ENCODE measurements at regions not wholly inside any gene's neighbourhood (a gene's known extent, or its start where the extent isn't known, plus 50 kb on each side); places are given as distances from the start of the nearest gene placed in this dataset.

DNA sequence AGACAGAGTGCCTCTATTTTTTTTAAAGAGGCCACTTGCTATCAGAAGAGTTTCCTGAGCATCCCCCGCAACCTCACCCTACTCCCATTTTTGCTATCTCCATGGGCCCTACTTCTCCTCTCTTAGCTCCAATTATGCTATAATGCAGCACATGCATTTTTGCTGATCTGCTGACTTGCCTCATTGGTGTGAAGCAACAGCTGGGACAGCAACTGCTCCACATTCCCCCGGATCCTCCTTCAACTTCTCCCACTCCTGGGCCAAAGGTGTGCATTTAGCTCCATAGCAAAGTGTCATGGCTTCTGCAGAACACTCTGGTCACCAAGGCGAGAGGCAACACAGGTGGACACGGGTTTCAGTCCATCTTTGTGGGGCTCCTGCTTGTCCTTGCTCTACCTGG lies 56.7 kb upstream of the USP29 start (continued):
- TF ChIP-seq, protein P1, sequence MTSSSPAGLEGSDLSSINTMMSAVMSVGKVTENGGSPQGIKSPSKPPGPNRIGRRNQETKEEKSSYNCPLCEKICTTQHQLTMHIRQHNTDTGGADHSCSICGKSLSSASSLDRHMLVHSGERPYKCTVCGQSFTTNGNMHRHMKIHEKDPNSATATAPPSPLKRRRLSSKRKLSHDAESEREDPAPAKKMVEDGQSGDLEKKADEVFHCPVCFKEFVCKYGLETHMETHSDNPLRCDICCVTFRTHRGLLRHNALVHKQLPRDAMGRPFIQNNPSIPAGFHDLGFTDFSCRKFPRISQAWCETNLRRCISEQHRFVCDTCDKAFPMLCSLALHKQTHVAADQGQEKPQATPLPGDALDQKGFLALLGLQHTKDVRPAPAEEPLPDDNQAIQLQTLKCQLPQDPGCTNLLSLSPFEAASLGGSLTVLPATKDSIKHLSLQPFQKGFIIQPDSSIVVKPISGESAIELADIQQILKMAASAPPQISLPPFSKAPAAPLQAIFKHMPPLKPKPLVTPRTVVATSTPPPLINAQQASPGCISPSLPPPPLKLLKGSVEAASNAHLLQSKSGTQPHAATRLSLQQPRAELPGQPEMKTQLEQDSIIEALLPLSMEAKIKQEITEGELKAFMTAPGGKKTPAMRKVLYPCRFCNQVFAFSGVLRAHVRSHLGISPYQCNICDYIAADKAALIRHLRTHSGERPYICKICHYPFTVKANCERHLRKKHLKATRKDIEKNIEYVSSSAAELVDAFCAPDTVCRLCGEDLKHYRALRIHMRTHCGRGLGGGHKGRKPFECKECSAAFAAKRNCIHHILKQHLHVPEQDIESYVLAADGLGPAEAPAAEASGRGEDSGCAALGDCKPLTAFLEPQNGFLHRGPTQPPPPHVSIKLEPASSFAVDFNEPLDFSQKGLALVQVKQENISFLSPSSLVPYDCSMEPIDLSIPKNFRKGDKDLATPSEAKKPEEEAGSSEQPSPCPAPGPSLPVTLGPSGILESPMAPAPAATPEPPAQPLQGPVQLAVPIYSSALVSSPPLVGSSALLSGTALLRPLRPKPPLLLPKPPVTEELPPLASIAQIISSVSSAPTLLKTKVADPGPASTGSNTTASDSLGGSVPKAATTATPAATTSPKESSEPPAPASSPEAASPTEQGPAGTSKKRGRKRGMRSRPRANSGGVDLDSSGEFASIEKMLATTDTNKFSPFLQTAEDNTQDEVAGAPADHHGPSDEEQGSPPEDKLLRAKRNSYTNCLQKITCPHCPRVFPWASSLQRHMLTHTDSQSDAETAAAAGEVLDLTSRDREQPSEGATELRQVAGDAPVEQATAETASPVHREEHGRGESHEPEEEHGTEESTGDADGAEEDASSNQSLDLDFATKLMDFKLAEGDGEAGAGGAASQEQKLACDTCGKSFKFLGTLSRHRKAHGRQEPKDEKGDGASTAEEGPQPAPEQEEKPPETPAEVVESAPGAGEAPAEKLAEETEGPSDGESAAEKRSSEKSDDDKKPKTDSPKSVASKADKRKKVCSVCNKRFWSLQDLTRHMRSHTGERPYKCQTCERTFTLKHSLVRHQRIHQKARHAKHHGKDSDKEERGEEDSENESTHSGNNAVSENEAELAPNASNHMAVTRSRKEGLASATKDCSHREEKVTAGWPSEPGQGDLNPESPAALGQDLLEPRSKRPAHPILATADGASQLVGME (CRISPR knock-in tag; IDR thresholded peaks at IDR 0.05) = no peak
- TF ChIP-seq RBM22 (IDR thresholded peaks at IDR 0.05; ENCODE audit: low read depth, low read length, poor library complexity, severe bottlenecking) (no peak), KAT7 (CRISPR knock-in tag; IDR thresholded peaks at IDR 0.05; ENCODE audit: borderline replicate concordance) (no peak), TAF7 (tag; IDR thresholded peaks at IDR 0.05) (no peak), CEBPG (CRISPR knock-in tag; IDR thresholded peaks at IDR 0.05) (no peak), CEBPG (tag; conservative IDR thresholded peaks at IDR 0.05 in 1 of 2, IDR thresholded peaks at IDR 0.05 in 1 of 2) (no peak), ASH1L (IDR thresholded peaks at IDR 0.05; ENCODE audit: borderline replicate concordance, low read depth, partially characterized antibody) (no peak)
- TF ChIP-seq, protein P2, sequence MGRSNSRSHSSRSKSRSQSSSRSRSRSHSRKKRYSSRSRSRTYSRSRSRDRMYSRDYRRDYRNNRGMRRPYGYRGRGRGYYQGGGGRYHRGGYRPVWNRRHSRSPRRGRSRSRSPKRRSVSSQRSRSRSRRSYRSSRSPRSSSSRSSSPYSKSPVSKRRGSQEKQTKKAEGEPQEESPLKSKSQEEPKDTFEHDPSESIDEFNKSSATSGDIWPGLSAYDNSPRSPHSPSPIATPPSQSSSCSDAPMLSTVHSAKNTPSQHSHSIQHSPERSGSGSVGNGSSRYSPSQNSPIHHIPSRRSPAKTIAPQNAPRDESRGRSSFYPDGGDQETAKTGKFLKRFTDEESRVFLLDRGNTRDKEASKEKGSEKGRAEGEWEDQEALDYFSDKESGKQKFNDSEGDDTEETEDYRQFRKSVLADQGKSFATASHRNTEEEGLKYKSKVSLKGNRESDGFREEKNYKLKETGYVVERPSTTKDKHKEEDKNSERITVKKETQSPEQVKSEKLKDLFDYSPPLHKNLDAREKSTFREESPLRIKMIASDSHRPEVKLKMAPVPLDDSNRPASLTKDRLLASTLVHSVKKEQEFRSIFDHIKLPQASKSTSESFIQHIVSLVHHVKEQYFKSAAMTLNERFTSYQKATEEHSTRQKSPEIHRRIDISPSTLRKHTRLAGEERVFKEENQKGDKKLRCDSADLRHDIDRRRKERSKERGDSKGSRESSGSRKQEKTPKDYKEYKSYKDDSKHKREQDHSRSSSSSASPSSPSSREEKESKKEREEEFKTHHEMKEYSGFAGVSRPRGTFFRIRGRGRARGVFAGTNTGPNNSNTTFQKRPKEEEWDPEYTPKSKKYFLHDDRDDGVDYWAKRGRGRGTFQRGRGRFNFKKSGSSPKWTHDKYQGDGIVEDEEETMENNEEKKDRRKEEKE (IDR thresholded peaks at IDR 0.05; ENCODE audit: borderline replicate concordance in 1 of 2, control insufficient read depth in 1 of 2, low read depth in 2 of 2, low read length in 1 of 2) = no peak

Measured in K562 (cell line).